ENCODE measurements at regions not wholly inside any gene's neighbourhood (a gene's known extent, or its start where the extent isn't known, plus 50 kb on each side); places are given as distances from the start of the nearest gene placed in this dataset.

DNA sequence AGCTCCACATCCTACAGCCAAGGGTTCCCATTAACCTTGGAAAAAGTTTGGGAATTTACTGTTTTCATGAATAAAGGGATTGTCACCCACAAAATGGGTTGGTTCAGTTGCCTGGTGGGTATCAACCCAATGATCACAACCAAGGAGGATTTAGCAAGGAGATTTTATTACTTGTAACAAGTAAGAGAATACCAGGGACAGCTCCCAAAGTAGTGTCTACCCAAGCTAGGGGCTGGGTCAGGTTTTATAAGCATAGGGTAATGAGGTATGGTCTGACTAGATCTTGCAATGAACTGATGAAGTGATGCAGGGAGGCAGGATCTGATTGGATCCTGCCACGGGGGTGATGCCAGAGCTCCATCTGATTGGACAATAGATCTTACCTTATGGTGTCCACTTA is 681.8 kb downstream of the SLC4A3 start:
- no peak for DNase-seq

DNA sequence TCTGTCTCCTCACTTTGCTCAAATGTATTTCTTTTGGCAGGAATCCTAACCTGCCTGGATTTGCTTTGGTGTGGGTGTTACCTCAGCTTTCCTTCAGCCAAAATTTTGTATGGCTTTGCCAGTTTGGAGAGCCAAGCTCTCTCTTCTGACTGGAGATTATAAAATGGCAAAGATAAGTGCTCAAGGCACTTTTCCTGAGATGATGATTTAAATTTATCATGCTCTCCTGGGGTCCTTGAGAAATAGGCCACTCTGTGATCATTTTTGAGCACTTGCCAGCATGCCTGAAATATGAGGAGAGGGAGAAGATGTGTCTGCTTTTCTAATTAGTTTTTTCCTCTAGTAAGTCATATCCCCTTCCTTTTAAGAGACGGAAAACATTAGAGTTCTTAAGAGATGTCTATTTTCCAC is 683.0 kb downstream of the SLC4A3 start:
- no peak for DNase-seq

DNA sequence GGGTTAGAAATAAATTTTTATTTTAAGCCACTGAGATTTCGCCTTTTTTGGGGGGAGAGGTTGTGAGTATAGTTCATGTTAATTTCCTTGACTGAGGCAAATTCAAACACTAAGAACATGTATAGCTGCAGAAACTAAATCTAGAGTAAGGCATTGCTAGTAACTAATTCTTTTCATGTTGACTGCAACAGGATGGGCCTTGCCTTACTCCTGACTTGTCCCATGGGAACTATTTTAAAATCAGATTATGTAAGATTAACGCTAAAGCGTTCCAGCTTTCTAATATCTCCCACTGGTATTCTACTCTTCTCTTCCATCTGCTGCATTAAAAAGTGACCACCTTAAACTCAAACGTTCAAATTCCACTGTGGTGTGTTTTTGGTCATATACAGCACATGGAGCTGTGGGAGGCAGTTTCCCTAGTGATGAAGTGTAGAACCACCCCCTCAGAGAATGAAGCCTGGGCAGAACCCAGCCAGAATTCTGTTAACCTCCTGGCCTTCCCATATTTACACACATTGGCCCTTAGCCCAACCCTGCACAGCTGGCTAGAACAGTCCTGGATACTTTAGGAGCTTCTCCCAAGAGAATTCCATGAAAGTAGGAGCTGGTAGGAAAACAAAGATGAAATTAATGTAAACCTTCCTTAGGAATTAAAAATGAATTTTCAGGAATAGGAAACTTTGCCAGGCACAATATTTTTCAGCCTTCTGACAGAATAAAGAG is 687.8 kb downstream of the SLC4A3 start:
- no peak for DNase-seq

DNA sequence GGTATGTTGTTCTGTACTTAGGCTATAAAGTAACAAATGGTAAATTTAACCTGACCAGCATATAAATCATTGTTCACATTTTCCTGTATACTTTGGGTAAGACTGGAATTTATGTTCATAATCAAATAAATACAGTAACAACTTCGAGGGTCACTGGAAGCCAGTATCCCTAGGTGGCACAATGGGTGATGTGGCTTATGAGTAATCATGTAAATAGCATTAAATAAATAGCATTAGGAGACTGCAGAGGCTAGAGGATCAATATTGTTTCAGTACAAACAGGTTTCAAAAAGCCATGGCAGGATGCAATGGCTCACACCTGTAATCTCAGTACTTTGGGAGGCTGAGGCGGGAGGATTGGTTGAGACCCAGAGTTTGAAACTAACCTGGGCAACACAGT is 690.6 kb downstream of the SLC4A3 start:
- no peak for DNase-seq

DNA sequence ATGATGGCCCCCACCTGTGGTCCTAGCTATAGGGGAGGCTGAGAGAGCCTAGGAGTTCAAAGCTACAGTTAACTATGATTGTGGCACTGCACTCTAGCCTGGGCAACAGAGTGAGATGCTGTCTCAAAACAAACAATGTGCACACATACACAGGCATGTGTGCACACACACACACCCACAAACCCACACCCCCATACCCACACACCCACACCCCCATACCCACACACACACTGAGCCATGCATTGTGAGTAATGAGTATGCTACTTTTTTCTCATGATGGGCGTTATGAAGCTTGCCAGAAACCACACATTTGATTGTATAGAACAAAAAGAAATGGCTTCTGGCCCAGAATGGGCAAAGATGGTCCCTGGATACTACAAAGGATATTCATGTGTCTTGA is 691.1 kb downstream of the SLC4A3 start:
- DNase-seq: no peak

DNA sequence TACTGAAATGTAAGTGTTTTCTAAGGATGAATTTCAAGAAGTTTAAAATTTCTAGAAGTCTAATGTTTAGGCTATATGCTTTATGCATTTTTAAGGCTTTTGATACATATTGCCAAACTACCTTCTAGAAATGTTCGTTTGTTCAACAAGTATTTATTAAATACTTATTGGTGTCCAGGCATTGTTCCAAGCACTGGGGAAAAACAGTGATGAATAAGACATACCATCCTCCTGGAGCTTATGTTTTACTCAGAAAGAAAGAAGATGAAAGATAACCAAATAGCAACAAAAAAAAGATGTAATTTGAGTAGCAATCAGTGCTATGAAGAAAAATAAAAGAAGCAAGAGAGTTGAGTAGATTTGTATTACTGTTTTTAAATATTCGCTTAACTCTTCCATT is 692.9 kb downstream of the SLC4A3 start:
- no peak for DNase-seq

DNA sequence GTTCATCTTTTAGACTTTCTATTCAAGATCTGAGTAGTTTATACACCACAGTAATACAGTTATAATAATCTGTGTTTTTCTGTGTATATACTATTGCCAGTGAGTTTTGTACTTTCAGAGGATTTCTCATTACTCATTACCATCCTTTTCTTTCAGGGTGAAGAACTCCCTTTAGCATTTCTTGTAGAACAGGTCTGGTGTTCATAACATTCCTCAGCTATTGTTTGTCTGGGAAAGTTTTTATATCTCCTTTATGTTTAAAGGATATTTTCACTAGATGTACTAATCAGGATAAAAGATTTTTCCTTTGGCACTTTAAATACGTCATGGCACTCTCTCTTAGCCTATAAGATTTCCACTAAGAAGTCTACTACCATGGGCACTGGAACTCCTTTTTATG is 705.5 kb downstream of the SLC4A3 start:
- DNase-seq: no peak

DNA sequence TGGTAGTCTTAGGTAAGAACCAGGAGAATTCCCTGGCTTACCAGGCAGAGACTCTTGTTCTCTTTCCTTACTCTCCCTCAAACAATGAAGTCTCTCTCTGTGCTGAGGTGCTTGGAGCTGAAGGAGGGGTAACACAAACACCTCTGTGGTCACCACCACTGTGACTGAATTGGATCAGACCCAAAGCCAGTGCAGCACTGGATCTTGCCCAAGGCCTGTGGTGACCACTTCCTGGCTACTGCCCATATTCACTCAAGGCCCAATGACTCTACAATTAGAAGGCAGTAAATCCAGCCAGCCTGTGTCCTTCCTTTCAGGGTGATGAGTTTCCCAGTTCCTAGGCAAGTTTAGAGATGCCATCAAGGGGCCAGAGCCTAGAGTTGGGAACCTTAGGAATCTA is 706.8 kb downstream of the SLC4A3 start:
- DNase-seq: no peak

DNA sequence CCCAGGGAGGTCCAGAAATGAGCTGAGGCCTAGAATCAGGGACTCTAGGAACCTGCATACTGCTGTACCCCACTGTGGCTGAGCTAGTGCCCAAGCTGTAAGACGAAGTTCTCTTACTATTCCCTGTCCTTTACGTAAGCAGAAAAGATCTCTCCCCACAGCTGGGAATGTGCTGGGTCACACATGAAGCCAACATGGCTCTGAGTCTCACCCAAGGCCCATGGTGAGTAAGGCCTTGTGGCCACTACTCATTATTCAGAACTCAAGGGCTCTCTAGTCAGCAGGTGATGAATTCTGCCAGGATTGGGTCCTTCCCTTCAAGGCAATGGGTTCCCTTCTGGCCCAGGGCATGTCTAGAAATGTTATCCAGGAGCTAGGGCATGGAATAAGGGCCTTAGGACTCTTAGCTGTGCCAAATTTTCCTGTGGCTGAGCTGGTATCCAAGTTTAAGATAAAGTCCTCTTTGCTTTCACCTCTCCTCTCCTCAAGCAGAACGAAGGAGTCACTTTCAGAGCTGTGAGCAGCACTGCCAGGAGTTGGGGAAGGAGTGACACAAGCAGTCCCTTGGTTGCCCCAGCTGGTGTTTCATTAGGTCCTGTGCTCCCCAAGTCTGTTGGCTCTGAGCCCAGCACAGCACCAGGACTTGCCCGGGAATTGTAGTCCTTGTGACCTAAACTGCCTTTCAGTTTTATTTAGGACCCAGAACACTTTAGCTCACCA is 707.6 kb downstream of the SLC4A3 start:
- no peak for DNase-seq

DNA sequence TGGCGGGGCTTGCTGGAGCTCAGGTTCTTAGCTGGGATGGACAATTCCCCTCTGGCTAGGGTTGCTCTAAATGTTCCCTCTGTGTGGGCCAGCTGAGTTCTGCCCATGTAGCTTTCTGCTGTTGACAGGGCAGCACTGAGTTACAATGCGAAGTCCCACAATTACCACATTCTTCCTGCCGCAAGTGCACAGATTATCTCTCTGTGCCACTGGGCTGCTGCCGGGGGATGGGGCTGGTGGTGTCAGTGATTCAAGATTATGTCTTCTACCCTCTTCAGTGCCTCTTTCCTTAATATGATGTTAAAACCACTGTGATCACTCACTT is 708.1 kb downstream of the SLC4A3 start:
- no peak for DNase-seq

DNA sequence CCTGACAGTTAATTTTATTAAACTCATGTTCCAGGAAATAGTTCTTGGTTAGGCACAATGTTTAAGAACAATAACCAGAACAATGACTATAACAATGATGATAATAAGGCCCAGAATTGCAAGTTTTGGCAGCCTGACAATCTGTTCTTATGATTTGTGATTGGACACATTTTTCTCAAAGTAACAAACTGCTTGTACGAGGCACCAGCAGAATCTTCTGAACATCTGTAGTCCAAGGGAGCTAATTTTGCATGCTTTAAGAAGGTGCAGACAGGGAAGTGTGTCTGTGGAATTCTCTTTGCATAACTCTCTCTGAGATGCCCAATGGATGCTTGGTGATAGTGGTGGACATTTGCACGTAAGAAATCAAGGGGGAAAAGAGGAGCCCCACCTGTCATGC is 709.3 kb downstream of the SLC4A3 start:
- DNase-seq: no peak

DNA sequence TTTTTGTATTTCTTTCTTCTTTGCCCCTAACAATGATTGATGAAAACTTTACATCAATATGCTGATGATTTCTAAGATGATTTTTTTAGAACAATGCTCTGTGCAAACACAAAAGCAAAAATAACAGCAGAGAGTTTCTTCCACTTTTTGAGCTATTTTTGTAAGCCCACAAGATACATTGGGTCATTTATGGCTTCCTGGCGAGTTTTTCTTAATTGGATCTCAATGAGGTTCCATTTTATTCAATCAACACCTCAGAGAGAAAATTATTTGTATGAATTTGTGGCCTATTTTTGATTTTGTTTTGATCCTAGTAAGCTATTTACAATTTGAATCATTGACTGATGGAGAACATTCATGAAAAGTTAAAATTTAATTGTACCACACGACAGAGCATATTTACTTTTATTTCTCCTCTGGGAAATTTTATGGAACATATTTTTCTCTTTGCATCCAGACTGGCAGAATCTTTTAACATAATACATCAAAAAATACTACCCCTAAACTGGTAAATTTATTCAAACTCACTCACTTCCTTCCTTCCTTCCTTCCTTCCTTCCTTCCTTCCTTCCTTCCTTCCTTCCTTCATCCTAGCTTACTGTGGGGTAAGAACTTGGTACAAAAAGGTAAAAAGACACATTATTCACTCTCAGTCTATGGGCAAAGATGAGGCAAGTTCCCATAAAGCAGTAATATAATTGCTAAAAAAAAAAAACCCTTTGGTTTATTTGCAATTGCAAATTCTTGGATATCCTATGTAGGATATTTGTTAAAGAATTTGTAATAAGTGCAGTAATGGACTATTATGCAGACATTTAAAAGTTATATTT is 710.4 kb downstream of the SLC4A3 start:
- no peak for DNase-seq

DNA sequence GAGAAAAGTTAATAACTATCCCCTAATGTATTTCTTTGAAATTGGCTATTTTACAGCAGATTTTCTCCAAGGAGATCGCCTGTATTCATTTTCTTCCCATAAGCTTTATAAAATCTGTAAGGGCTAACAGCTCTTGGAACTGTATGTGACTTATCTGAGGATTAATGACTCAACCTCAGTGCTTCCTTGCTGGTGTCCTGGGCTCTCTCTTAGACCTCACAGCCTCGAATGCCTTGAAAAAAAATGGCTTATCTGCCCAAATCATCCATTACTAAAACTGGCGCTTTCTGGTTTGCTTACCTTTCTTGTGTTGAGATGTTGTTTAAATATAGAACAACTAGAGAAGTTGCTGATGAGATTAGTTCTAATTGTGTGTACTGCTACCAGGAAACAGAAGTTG is 713.6 kb downstream of the SLC4A3 start:
- DNase-seq: no peak

DNA sequence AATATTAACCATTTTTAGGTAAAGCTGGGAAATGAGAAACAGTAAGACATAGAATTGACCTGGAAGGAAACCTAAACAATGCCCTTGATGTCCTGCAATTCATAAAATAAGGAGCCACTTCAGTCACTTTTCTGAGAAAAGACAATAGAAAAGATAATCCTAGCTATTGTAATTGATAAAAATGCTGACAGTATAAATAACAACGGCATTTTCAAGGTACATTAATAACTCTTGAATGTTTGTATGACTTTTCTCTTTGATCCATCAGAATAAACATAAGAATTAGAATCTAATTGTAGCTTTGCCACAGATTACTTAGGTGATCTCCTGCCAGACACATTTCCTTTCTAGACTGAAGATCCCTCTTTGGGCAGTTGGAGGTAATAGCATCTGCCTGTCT is 719.5 kb downstream of the SLC4A3 start:
- DNase-seq: no peak

DNA sequence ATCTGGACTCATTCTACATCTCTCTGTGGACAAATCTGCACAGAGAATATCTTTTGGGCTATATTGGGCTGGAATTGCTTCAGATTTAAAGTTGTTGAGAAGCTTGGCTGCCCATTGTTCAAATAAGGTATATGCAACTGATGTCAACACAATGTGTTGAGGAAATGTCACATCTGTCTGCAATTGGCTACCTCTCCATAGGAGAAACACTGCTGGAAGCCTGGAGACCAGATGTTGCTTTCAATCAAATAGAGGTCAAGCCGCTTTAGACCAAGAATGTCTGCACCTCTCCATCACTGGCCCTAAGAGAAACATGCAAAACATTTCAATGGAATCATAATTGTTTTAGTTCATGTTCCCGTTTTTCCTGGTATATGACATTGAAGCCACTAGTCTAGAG is 720.2 kb downstream of the SLC4A3 start:
- DNase-seq: no peak

DNA sequence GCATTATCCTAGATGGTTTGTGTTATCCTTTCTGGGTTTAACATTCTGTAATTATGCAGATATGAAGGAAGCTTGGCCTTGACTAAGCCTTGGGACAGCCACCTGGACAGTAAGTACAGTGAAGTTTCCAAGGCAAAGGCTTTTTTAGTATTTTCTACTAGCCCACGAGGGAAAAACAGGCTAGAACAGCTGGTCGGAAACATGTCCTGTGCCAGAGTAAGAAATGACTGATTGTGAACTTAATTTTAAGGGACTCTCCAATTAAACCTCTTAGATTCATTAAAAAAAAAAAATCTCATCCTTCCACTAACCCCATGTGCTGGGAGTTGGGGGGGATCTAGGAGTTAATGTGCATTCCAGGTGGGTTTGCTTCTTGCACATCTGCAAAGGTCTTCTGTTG is 720.8 kb downstream of the SLC4A3 start:
- DNase-seq: no peak

DNA sequence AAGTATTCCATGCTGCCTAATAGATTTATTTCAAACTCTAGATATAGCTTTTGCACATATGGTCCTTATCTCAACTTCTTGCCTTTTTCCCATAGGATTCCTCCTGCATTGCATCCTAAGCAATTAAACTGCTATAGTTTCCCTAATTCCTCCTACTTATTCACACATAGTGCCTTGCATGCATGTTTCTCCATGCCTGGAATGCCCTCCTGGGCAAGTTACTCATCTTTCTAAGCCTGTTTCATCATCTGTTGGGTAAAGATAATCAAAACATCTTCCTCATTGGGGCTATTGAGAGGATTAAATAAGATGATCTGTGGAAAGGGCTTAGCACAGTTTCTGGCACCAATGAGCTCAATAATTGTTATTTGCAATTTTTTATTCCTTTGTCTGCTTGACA is 726.5 kb downstream of the SLC4A3 start:
- no peak for DNase-seq

DNA sequence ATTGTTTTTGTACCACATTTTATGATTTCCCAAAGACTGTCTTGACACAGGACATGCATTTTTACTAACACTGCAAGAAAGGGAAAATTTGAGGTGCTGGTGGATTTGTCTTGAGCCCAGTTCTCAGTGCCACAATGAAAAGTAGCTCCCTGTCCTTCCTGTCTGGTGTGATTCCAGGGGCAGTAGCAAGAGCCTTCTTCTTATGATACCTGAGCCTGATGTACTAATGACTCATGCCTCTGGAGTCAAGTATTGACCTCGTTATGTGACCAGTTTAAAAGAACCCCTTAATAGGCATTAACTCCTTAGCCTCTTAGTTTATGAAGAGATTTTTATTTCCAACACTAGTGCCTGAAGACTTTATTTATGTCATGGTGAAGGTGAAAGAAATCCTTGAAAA is 728.6 kb downstream of the SLC4A3 start:
- DNase-seq: no peak

DNA sequence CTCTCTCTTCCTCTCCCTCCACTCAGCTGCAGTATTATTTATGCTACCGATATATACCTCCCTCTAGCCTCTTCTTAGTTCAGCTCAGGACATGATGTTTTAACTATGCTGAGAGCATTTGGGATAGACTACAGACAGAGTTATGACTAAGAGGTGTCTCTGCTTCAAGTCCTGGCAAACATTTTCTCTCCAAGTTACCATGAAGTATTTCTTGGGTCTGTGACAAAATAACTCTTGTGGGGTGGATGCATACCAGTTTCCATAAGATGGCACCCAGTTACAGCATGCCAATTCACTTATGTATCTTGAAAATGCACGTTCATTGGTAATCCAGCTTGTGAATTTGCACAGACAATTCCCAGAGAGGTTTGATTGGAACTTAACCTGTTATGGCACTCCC is 737.6 kb downstream of the SLC4A3 start:
- no peak for DNase-seq

DNA sequence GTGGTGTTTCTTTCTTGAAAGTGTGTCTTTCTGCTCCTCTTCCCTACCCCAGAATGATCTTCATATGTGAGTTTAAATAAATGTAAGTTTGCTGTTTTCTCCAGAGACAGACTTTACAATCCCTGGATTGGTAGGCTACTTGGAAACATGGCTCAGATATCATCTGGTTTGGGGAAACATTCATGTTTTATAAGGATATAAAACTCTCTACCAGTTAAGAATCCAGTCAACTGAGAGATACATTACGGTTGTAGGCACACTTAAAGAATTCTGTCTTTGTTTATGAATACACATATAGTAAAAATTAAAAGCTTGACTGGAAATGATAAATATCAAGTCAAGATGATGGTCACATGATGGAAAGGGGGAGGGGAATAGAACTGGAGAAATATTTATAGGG is 739.3 kb downstream of the SLC4A3 start:
- DNase-seq: no peak

DNA sequence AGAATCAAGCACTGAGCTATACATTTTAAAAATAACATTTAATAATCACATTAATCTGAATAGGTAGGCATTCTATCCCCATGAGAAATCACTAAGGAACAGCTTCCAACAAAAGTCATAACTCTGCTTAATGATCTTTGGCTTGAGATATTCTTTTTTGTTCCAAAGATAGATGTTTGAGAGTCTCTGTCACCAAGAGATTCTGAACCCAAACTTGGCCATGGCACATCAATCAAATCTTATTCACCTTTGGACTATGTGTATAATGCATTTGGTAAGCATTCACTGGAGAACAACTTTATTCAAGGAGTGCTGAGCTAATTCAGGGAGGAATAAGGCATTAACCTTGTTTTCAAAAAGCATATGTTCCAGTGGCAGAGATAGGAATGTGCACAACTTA is 743.3 kb downstream of the SLC4A3 start:
- no peak for DNase-seq

DNA sequence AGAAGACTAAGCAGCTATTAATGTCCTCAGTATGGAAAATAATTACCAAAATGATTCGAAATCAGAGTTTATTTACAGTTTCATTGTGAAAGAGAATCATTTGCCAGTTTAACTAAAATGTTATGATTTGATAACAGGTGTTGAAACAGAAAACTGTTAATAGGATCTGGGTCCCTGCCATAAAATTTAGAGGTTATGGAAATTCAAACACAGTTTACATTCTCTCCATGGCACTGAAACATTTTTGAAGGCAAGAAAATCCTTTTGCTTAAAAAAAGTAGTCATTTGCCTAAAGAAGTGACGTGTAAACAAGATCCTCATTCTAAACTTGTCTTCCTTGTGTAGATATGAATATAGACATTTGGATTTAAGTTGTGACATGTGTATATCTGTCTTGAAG is 743.8 kb downstream of the SLC4A3 start:
- DNase-seq: no peak

DNA sequence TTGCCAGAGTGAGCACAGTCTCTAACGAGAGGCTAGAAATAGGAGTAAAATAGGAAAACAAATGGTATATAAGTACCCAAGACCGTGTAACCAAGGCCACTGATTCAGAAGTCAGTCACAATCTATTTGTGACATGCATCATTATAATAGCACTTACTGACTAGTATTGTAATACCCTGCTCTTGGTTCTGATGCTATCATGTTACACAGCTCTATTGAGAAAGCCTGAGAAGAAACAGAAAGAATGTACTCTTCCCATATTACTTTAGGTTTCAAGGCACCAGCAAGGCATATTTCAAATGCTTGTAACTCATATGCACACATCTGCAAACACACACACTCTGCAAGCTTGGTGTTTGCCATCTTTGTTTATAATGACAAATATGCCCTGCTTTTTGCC is 746.4 kb downstream of the SLC4A3 start:
- no peak for DNase-seq

DNA sequence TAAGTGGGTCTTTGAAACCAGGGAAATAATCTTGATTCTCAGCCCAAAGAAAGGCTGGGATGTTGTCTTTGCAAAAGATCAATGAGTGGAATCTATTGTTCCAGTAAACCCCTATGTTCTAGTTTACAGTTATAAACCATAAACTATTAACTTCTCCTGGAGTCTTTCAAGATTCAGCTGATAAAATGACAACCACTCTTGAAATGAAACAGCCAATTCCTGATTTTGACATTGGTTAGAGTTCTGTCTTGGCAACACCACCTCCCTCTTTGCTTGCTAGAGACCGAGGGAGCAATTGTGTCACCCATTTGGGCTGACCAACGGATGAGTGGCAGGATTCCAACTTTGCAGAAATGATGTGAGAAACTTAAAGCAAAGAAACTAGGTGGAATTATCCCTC is 746.9 kb downstream of the SLC4A3 start:
- no peak for DNase-seq

Measured in T-helper 9 cell (primary cell).